Hepatocyte (in vitro differentiated cells): ENCODE measurements at regions not wholly inside any gene's neighbourhood (a gene's known extent, or its start where the extent isn't known, plus 50 kb on each side); places are given as distances from the start of the nearest gene placed in this dataset.

Experiments used
- CTCF ChIP-seq: fragments of 200-600 bp; sonication (generic); IDR thresholded peaks from 2 replicates; pipeline ENCODE4 v1.5.1; 2016; ENCODE audit warnings: antibody characterized with exemption, mild to moderate bottlenecking; ENCODE audit not compliant: poor library complexity
- EZH2phosphoT487 ChIP-seq: fragments of 200-600 bp; sonication (generic); IDR thresholded peaks from one replicate; pipeline ENCODE4 v1.6.1; 2018; ENCODE audit warnings: antibody characterized with exemption, mild to moderate bottlenecking, low read depth, moderate library complexity; ENCODE audit not compliant: unreplicated experiment, severe bottlenecking

DNA sequence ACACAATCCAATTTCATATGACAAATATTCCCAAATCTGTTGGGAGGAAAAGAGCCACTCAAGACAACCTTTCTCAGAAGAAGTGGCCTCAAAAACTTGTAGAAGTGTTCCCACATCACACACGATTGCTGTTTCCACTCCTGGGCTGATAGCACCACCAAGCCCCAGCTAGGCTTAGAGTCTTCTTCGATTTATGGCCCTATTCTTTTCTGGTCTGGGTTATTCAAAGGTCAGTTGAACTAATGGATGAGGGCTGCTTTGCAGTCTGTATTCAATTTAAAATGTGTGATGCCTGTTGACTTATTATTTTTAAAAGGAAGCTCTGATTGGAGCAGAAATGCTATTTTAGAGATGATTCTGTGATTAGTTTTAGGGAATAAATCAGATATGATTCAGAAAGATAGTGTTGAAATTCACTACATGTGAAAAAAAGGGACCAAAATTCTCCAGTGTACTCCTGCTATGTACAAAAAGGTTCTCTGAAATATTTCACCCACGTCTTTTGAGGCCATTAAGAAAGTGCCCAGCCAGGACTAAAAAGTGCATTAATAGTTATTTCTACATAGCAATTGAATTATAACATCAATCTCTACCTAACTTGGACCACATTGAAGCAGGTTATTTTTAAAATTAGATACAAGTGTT, 57.3 kb upstream of the SPON1 start:
- TF ChIP-seq CTCF, result no peak
- no peak for TF ChIP-seq EZH2phosphoT487
